CMK (cell line): ENCODE measurements at regions not wholly inside any gene's neighbourhood (a gene's known extent, or its start where the extent isn't known, plus 50 kb on each side); places are given as distances from the start of the nearest gene placed in this dataset.
"Not testable (repeated sequence)": the region's sequence is repeated elsewhere in the genome, so short reads cannot be mapped to it uniquely, and the experiment has no call there.

ENCODE experiments used
- DNase-seq: peaks from one replicate; pipeline ENCODE4 v3.0.0-alpha.2; 2010; ENCODE audit warnings: low read depth

DNA sequence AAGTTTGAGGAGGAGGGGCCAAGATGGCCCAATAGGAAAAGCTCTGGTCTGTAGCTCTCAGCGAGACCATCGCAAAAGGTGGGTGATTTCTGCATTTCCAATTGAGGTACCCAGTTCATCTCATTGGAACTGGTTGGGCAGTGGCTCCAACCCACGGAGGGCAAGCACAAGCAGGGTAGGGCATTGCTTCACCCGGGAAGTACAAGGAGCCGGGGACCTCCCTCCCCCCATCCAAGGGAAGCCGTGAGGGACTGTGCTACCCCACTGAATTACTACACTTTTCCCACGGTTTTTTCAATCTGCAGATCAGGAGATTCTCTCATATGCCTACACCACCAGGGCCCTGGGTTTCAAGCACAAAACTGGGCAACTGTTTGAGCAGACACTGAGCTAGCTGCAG is 58.0 kb upstream of the EFCAB3 start:
- no peak for DNase-seq

DNA sequence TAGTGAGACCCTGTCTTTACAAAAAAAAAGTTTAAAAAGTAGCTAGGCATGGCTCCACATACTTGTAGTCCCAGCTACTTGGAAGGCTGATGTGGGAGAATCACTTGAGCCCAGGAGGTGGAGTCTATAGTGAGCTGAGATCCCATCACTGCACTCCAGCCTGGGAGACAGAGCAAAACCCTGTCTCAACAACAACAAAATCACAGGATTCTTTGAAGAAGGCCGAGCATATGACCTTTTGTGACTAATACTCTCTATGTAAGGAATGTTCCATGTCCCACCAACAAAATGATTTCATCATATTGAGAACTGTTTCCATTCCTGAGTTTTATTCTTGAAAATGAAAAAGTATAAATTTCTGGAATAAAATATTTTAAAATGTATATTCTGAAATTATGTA is 58.9 kb upstream of the EFCAB3 start:
- DNase-seq, result no peak

GRCh38 chr17:62319846-62320245 is 60.5 kb upstream of the EFCAB3 start:
- no peak for DNase-seq

GRCh38 chr17:62309396-62309795 is 71.0 kb upstream of the EFCAB3 start:
- no peak for DNase-seq

DNA sequence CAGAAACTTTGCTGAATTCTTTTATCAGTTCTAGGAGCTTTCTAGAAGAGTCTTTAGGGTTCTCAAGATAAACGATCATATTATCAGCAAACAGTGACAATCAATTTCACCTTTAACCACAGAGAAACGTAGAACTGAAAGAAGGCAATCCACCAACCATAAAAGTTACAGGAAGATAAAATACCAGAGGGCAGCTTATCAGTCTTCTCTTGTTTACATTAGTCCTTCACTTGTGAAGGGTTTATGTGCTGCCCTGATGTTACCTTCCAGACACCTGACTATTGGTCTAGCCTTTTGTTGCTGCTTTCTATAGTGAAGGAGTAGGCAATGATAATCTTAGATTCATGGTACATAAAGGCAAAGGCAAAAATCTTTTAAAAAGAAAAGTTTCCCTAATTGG is 73.2 kb upstream of the EFCAB3 start:
- no peak for DNase-seq

DNA sequence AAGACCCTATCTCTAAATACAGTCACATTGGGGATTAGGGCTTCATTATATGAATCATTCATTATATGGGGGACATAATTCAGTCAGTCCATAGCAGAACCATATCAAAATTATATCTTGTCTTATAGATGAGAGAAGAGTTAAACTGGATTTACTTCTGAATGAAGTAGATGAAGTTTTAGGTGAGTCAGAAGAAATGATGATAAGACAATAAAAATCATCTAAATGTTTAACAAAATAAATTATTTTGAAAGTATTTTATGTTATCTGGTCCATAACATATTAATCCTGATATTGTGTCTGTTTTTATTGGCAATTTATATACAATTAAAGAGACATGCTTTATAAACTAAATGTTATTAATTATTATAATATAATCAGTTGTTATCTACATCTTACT is 76.9 kb upstream of the EFCAB3 start:
- DNase-seq, result no peak

DNA sequence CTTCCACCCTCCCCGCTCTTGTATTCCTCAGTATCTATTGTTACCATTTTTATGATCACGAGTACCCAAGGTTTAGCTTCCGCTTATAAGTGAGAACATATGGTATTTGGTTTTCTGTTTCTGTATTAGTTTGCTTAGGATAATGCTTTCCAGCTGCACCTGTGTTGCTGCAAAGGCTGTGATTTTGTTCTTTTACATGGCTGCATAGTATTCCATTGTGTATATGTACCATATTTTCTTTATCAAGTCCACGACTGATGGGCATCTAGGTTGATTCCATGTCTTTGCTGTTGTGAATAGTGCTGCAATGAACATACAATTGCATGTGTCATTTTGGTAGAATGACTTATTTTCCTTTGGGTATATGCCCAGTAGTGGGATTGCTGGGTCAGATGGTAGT is 79.7 kb upstream of the EFCAB3 start:
- no peak for DNase-seq

DNA sequence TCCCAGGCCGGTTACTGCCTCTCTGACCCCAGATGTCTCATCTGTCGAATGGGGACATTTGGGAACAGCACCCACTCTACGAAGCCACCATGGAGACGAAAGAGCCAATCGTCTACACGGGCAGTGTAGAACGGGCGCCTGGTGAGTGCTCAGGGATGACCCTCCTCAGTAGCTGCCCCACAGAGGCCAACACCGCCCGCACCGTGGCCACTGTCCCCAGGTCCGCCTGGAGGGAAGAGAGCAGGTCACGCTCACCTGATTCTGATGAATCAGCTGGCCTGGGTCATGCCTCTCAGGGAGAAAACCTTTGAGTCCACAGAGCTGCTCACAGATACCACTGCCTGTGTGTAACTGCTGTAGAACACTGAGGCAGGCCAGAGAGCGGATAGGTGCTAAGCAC is 105.1 kb upstream of the EFCAB3 start:
- not testable (repeated sequence) for DNase-seq

DNA sequence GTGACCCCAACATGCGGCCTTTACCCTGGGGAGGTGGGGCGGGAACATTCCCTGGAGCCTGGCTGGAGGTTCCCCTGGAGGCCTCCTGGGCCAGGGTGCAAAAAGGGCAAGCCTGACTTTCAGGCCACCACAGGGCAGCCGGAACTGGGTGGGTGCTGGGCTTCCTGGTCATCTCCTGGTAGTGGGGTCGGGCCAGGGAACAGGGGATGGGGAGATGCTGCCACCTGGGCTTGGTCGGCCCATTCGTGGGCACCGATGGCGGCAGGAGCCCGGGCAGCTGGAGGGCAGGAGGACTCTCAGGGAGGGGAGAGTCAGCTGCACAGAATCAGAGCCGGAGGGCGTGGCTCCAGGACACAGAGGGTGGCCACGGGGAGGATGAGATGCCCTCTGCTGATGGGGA is 112.0 kb upstream of the EFCAB3 start:
- DNase-seq, result not testable (repeated sequence)

DNA sequence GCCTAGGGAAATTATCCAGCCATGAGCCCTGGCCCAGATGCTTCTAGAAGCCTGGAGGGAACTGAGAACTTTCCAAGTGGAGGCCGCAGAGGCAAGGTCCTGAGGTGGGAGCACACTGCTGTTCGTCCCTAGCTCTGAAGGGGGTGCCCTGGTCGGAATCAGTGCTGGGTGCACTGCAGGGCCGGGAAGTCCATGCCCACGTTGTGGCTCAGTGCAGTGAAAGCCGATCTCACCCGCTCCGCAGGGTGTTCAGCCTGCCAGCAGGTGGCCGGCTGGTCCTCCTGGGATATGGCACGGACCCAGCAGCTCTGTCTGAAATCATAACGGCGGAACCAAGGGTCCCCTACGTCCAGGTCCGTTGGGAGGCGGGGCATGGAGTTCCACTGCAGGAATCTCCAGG is 115.4 kb upstream of the EFCAB3 start:
- not testable (repeated sequence) for DNase-seq

- DNase-seq, result not testable (repeated sequence)
These were observed 124.6 kb upstream of the EFCAB3 start for GRCh38 chr17:62255791-62256190.

DNA sequence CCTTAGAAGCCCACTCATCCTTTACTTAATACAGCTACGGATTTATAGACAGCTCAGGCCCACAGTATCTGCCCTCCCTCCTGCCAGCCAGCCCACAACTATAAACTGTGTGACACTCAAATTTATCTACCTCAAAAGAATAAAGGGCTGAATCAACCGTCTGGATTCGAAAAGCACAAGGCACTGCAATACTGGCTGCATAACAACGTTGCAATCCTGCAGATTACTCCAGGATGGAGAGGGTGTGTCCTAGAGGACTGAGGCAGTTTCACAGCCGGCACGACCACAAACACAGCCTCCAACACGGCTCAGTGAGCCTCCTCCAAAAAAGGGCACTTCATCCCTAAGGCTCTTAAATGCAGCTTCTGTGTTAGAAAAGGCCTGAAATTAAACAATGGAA is 138.3 kb upstream of the EFCAB3 start:
- not testable (repeated sequence) for DNase-seq

DNA sequence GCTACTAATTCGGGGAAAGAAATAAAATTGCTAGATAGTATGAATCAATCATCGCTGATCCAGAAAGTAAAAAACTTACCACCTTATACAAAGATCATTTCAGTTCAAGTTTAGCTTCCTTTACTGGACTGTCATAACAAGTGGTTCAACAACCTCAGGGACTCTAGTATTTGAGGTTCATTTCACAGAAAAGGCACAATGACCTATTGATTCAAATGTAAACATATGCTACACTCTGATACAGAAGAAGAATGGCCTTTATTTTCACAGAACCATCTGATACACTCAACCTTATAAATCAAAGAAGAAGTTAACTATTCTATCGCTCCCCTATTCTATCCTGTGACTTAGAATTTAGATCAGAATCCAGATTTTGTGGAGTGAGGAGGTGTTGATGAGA is 140.8 kb upstream of the EFCAB3 start:
- not testable (repeated sequence) for DNase-seq

- not testable (repeated sequence) for DNase-seq
These were observed 141.6 kb upstream of the EFCAB3 start for GRCh38 chr17:62238551-62239338.

GRCh38 chr17:62233822-62234481 is 146.4 kb upstream of the EFCAB3 start:
- DNase-seq, result peak; percentile 7

GRCh38 chr17:62231293-62231692 is 149.1 kb upstream of the EFCAB3 start:
- DNase-seq, result not testable (repeated sequence)

GRCh38 chr17:62226610-62227240 is 153.6 kb upstream of the EFCAB3 start:
- not testable (repeated sequence) for DNase-seq

- not testable (repeated sequence) for DNase-seq
These were observed 156.8 kb upstream of the EFCAB3 start for GRCh38 chr17:62223585-62223984.

DNA sequence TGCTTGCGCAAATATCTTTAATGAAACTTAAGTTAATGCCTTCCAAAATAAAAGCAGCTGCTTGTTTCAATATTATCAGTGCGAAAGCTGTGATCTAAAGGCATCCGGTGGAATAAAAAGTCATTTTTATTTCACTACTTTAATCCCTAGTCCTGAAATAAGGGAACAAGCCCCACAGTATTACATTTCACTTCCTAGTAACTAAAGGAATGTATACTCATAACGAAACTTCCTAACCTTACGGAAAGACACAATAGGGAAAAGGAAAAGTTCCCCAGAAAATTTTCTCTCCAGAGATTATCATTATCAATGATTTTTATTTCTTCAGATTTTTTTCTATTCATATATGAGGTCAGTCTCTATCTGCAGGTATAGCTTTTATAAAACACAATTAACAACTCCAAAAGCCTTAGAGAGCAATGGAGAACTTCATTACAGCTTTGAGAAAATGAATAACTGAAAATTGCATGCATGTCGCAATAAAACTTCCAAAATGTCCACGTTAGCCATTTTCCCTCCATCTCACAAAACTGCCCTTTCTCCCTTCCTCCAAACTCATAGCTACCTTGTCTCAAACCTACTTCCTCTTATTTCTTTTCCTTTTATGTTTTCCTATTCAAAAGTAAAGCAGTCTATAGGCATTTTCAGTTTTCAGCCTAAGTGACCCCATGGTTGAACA is 154.3 kb upstream of the MED13 start:
- DNase-seq, result no peak

- no peak for DNase-seq
These were observed 151.8 kb upstream of the MED13 start for GRCh38 chr17:62216847-62217246.

DNA sequence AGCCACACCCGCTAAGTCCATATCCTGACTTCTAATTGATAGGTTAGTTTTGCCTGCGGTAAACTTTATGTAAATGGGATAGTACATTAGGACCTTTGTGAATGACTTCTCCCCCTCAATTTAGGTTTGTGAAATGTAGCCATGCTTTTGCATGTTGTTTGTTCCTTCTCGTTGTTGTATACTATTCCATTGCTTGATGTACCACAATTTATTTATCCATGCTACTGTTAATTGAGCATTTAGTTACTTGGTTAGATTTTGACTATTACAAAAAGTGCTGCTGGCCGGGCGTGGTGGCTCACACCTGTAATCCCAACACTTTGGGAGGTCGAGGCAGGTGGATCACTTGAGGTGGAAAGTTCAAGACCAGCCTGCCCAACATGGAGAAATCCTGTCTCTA is 150.8 kb upstream of the MED13 start:
- not testable (repeated sequence) for DNase-seq

- DNase-seq, result no peak
These were observed 141.5 kb upstream of the MED13 start for GRCh38 chr17:62206550-62206949.

DNA sequence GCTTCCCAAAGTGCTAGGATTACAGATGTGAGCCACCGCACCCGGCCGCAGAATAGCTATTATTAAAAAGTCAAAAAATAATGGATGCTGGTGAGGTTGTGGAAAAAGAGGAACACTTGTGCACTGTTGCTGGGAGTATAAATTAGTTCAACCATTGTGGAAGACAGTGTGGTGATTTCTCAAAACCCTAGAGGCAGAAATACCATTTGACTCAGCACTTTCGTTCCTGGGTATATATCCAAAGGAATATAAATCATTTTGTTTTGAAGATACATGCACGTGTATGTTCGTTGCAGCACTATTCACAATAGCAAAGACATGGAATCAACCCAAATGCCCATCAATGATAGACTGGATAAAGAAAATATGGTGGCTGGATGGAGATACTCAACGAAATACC is 132.1 kb upstream of the MED13 start:
- not testable (repeated sequence) for DNase-seq
